GM12873 (cell line): ENCODE measurements at regions not wholly inside any gene's neighbourhood (a gene's known extent, or its start where the extent isn't known, plus 50 kb on each side); places are given as distances from the start of the nearest gene placed in this dataset.

Experiments used
- CTCF ChIP-seq: IDR thresholded peaks from 2 replicates; pipeline ENCODE4 v1.5.1; 2012; ENCODE audit warnings: low read depth, mild to moderate bottlenecking, moderate library complexity, low read length, control low read depth; ENCODE audit not compliant: insufficient read depth; ENCODE audit errors: missing control alignments

- no peak for TF ChIP-seq CTCF
Observed at GRCh38 chr1:191022856-191023255, 545.2 kb upstream of the BRINP3 start.

- TF ChIP-seq CTCF, result no peak
Observed at GRCh38 chr1:191025896-191026642, 548.4 kb upstream of the BRINP3 start.

GRCh38 chr1:191026828-191027227 lies 549.2 kb upstream of the BRINP3 start:
- TF ChIP-seq CTCF, result no peak

- TF ChIP-seq CTCF, result no peak
Observed at GRCh38 chr1:191034132-191034531, 556.5 kb upstream of the BRINP3 start.

- TF ChIP-seq CTCF, result no peak
Observed at GRCh38 chr1:191043066-191043465, 565.4 kb upstream of the BRINP3 start.

GRCh38 chr1:191049781-191050180 lies 572.1 kb upstream of the BRINP3 start:
- TF ChIP-seq CTCF, result no peak

- no peak for TF ChIP-seq CTCF
Observed at GRCh38 chr1:191052888-191053287, 575.2 kb upstream of the BRINP3 start.

GRCh38 chr1:191065346-191065745 lies 587.7 kb upstream of the BRINP3 start:
- TF ChIP-seq CTCF, result no peak
